ENCODE measurements at regions not wholly inside any gene's neighbourhood (a gene's known extent, or its start where the extent isn't known, plus 50 kb on each side); places are given as distances from the start of the nearest gene placed in this dataset.
"Not testable (repeated sequence)": the region's sequence is repeated elsewhere in the genome, so short reads cannot be mapped to it uniquely, and the experiment has no call there.

DNA sequence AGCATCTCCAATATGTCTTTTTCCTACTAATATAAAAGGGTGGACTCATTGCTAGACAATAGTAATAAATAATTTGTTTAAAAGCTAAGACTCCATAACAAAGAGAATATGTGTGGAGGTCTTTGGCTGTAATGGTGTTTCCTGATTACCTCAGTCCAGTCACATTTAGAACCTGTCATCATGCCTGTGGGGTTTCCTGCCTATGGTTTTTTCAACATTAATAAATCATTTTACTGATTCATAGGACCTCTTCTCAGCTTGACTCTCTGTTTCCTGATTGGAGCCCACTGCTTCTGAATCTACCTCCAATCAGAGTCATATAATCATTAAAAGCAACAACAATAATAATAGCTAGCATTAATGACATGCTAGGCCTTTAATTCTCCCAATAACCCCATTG lies 52.4 kb upstream of the GNAI1 start:
- DNase-seq (ENCODE audit: low read depth in 2 of 2): peak; percentile 84 to 90

DNA sequence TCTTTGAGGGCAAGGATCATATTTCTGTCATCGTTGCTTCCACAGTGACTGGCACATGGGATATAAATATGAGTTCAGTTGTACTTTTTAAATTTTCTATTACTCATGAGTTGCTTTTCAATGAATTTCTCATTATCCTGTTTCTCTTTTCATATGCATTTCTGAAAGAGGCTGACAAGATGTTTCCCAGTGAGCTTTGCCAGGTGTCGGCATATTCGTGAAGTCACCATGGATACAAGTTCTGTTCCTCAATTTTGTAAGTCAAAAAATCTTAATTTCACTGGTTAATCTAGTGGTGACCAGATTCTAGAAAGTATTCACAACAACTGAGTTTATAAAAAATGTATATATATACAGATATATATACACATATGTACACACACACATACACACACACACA lies 55.7 kb upstream of the GNAI1 start:
- peak in 1 of 2 donors; percentile 16 for DNase-seq (ENCODE audit: low read depth in 2 of 2)

DNA sequence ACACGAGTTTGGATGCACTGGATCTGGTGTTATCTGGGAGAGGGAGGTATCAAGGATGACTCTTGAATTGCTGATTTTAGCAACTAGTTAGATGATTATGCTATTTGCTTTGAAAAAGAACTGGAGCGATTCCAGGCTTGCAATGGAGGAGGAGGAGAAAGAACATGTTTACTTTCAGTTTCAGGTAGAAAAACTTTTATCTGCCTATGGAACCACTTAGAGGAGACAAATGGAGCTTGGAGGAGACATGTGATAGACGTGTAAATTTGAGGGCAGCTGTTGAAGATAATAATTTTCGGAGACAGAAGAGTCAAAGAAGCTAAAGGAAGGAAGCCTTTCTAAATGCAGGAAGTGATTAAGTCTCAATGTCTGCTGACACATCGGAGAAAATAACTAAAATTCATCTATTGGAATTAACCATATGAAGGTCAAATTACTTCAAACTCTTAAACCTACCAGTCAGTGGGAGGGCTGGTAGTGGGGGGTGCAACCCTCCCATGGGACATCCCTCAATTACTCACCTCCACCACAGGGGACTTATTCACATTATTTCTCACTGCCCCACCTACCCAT lies 56.4 kb upstream of the GNAI1 start:
- DNase-seq (ENCODE audit: low read depth in 2 of 2): peak; percentile 45 to 71

DNA sequence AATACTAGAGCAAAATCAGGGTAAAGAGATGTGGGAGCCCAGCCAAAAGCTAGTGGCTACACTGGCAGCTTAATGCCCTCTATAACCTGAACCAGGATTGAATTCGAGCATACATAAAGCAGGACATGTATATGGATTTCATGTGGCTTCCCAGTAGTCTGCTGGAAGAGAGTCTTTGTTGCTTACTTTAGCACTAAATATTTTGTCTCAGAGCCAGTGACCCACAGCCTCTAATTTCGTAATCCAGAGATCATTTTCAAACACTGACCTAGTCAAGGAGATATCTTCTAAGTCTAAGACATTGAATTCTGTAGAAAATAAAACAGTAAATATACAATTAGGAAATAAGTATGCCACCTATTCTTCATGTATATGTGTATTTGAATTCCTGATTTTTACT lies 64.2 kb upstream of the GNAI1 start:
- DNase-seq (ENCODE audit: low read depth in 2 of 2): no peak

DNA sequence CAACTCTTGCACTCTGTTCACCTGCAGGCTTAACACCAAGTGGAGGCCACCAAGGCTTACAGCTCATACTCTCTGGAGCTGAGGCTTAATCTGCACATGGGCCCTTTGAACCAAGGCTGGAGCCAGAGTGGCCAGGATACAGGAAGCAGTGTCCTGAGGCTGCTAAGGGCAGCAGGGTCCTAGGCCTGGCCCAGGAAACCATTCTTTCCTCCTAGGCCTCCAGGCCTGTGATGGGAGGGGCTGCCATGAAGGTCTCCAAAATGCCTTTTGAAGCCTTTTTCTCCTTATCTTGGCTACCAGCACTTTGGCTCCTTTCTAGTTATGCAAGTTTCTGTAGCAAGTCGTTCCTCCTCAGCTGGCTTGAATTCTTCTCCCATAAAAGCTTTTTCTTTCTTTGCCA lies 68.0 kb upstream of the GNAI1 start:
- DNase-seq (ENCODE audit: low read depth in 2 of 2): no peak

DNA sequence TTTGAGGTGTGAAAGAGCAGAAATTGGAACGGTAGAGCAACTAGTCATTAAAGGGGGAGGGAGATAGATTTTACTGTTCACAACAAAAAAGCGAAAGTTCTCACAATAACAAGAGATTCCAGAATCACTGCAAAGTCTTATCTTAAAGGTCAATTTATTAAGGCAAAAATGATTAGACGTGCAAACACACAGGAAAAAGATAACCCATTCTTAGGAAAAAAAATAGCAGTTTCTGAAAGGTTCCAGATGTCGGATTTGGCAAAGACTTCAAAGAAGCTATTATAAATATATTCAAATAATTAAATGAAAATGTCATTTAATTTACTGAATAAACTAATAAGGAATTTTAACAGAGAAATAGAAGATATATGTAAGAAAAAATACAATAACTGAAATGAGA lies 70.8 kb upstream of the GNAI1 start:
- DNase-seq (ENCODE audit: low read depth in 2 of 2): no peak

DNA sequence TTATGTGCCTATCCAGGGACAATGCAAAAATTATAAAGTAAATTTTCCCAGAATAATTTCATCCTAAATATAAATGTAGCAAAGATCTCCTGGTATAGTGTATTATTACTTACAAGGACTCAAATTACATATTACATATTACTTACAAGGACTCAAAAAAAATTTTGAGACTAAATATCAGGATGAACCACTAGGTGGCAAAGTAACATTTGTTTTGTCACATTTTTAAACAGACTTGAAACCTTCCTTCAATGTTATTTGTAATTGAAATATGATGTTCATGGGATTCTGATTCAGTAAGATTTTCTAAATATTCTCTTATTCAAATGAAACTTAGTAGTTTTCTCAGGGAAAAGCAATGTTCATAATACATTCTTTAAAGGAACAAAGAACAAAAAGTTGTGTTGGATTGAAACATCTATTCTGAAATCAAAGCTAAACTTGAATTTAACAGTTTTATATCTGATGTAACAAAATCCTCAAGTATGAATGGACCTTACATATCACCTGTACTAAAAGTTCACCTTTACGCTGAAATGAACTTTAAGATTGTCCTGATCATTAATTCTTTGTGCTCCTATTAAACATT lies 74.3 kb upstream of the GNAI1 start:
- peak; percentile 72 to 74 for DNase-seq (ENCODE audit: low read depth in 2 of 2)

DNA sequence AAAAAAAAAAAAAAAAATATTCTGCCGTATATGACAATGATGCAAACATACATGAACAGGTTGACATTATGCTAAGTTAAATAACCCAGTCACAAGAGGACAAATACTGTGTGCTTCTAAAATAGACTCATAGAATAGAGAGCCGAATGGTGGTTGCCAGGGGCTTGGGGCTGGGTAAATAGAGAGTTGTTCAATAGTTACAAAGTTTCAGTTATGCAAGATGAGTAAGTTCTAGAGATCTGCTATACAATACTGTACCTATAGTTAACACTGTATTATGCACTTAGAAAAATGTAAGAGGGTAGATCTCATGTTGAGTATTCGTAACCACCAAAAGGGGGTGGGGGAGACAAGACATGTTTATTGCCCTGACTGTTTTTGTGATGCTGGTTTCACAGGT lies 77.1 kb upstream of the GNAI1 start:
- DNase-seq (ENCODE audit: low read depth in 2 of 2): no peak

DNA sequence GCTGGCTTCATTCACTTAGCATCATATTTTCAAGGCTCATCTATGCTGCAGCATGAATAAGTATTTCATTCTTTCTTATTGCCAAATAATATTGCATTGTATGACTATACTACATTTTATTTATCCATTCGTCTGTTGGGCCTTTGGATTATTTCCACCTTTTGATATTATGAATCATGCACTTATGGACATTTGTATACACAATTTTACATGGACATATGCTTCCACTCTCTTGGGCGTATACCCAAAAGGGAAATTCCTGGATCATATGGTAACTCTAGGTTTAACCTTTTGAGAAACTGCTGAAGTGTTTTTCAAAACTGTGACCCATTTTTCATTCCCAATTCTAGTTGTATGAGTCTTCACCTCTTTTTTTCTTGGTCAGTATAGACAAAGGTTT lies 80.3 kb upstream of the GNAI1 start:
- peak in 1 of 2 donors; percentile 35 for DNase-seq (ENCODE audit: low read depth in 2 of 2)

DNA sequence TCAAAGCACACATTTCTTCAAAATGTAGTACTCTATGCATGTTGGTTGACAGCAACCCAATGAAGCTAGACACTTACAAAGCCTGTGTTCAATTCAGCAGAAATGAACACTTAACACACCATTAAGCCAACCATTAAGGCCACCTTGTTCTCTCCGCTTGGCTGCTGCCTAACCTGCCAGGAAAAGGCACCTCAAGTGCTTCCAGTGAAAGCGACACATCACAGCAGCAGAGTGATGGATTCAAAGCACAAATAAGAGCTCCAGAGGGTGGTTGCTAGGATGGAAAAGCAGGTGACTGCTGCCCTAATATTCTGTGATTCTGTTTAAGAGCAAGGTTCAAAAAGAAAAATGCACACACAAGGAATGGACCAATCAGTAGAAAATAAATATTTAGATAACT lies 81.5 kb upstream of the GNAI1 start:
- DNase-seq (ENCODE audit: low read depth in 2 of 2): no peak

DNA sequence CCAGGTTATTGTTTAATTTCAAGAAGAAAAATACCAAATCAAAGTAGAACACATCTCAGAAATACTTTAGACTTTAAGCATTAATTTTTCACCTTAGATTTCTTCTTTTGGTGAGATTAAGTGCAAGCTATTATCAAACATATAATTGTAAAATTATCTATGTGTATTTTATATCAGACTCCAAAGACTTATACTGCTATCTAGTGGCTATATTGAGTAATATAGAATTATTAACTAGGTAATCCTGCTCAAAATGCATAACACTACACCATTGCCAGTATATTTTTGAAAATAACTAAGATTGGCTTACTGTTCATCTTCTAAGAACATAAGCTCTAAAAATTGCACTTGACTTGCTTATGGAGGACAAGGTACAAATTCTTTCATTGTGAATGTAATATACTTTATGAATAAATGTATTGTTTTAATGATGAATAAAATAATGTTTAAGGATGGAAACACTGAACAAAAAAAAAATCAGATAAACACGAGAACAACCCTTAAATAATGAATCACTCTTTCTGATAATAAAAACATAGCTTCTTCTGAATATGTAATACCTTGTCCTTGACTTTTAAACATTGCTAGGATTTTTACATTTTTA lies 86.7 kb upstream of the GNAI1 start:
- DNase-seq (ENCODE audit: low read depth in 2 of 2): no peak

DNA sequence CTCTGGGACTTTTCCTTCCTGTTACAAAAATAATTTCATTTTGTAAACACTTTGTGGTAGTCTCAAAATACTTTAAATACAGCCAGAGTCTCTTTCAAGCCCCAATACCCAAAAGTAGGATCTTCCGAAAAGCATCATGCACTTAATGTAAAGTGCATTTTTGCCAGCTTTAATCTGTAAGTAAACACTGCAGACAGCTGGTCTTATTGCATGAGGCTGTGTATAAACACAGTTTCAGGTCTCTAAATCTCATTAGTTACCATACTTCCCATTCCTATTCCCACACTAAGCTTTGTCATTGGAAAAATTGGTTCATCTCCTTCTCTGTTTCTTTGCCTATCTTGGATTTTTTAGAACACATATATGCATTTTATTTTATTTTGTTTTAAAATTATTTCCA lies 87.6 kb upstream of the GNAI1 start:
- DNase-seq (ENCODE audit: low read depth in 2 of 2): no peak

DNA sequence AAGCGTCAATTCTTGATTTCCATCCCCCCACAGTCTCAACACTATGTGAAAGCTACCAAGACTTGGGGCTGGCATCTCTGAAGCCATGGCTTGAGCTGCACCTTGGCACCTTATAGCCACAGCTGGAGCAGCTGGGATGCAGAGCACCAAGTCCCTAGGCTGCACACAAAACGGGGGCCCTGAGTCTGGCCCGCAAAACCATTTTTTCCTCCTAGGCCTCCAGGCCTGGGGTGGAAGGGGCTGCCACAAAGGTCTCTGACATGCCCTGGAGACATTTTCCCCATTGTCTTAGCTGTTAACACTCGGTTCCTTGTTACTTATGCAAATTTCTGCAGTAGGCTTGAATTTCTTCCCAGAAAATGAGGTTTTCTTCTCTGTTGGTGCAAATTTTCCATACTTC lies 89.8 kb upstream of the GNAI1 start:
- no peak for DNase-seq (ENCODE audit: low read depth in 2 of 2)

DNA sequence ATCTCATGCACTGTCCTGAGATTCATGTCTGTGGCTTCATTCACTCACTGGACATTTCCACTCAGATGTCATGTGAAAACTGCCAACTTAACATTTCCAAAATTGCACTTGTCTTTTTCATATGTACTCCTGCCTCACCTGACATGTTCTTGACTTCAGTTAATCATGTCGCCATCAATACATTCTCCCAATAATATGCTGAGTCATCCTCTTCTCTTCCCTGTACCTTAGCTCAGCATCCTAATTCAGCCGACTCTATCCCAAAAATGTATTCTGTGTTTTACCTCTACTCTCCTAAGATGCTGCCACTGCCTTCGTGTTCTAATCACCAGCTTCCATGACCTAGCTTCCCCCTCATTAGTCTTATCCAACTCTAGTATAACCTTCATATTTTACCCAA lies 93.9 kb upstream of the GNAI1 start:
- DNase-seq (ENCODE audit: low read depth in 2 of 2): no peak

DNA sequence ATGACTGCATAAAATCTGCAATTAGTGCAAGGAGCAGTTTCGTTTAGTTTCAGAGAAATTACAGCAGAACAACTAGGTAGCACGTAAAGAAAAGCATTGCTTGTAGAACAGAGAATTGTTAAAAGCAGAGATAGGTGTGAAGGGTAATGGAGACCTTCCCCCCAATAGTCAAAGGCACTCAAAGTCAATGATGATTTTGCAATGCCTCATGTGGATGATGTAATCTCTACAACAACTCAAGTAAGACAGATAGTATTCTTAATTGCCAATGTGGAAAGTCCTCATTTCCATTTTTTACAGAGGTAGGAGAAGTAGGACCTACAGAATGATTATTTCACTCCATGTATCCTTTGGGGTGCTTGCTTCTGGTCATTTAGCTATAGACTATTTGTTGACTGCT lies 94.3 kb upstream of the GNAI1 start:
- DNase-seq (ENCODE audit: low read depth in 2 of 2): no peak

DNA sequence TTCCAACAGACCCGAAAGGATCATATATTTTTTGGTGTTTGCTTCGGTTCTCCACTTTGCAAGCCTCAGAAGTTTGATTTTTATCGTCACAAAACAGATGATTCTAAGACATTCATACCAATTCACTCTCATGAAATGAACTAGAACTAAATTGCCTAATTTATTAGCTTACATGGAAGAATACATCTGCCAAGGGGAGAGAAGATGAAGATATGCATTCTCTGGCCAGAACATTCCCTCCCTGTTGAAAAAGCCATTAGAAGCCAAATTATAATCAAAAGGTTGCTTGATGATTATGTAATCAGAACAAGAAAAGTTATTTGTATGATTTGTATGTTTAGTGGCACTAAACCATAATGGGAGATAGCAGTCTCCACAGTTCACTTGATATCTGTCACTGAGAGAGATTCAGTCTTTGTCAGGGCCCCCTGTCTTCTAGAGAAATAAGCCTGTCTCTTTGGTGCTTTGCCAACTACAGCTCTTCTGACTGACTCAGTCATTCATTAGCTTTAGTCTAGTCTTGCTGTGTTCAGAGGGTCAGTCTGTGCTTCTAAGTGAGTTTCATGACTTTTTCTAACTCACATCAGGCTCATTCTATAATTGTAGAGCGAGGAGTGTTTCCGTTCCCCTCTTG lies 95.3 kb upstream of the GNAI1 start:
- no peak for DNase-seq (ENCODE audit: low read depth in 2 of 2)

DNA sequence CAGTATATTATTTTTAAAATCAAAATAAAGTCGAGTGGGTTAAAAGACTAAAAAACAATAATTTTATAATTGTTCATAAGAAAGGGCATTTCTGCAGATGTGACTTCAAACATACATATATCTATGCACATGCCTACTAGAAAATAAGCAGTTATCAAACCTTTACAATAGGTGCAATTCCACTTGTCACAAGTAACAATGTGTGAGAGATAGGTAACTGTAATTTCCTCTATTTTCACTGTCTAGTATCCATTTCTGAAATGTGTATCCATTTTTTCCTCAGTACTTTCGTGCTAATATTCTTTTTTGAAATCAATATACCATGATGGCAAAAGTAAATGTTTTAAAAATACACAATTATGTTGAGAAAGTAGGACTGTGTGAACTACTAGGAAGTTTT lies 96.9 kb upstream of the GNAI1 start:
- no peak for DNase-seq (ENCODE audit: low read depth in 2 of 2)

DNA sequence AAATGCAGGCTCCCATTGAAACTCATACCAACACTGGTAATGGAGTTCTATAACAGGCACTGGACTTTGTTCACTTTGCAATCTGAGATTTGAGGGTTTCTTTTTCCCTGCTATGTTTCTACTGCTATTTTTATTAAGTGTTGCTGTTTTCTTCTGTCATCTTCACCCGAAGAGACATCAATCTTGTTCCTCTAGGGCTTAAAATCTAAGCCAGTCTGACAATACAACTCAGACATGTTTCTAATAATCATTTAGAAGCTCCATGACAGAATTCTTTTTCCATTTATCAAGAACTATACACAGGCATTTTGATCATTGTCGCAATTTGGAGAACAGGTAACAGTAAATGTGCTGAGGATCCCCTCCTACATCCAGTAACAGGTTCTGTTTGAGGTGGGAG lies 98.5 kb upstream of the GNAI1 start:
- no peak for DNase-seq (ENCODE audit: low read depth in 2 of 2)

DNA sequence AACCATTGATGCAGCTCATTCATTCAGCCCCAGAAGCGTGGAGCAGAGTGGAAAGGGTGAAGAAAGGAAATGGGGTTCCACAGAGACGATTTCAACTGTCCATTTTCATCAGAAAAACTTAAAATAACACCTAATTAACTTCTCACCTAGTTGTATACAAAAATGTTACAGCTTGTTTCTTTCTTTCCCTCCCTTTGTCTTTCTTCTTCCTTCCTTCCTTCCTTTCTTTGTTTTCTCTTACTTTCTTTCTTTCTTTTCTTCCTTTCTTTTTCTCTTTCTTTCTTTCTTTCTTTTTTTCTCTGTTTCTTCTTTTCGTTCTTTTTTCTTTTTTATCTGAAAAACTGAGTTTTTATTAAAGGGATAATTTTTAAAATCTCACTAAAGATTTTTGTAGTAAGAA lies 105.9 kb upstream of the GNAI1 start:
- DNase-seq (ENCODE audit: low read depth in 2 of 2): no peak

DNA sequence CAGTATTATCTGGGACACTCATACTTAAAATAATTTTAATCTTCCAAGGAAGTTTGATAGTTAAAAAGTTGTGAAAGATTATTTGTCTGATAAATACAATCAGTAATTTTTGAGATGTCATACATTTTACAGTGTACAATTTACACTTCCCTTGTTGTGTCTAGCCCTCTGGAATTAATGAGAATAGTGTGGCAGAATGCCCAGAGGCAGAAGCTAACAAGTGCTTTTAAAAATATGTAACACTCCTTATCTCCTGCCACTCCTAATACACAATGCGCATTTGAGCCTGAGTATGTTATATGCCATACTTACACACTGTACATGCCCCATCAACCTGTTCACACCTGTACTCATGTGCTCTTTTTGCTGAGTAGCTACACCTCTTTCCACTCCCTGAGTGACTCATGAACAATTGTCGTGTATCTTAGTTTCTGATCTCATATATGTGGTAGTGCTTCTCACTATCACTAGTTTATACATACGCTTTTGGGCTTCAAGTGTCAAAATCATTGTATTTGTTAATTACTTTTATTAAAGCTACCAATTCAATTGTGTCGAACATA lies 106.9 kb upstream of the GNAI1 start:
- DNase-seq (ENCODE audit: low read depth in 2 of 2): no peak

DNA sequence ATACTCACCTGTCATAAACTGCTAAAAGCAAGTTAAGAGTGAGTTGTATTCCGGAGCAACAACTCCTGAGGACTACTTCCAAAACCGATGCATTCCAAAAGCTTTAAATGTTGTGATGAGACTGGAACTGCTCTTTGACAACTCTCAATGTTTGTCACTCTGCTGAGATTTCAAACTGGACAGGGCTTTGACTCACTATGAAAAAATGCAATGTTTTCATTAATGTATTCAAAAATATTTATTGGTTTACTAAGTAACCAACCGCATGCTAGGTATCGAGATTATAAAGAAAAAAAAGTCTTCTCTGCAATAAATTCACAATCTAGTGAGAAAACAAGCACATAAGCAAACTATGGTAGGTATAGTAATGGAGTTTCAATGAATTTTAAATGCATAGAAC lies 107.9 kb upstream of the GNAI1 start:
- DNase-seq (ENCODE audit: low read depth in 2 of 2): no peak

DNA sequence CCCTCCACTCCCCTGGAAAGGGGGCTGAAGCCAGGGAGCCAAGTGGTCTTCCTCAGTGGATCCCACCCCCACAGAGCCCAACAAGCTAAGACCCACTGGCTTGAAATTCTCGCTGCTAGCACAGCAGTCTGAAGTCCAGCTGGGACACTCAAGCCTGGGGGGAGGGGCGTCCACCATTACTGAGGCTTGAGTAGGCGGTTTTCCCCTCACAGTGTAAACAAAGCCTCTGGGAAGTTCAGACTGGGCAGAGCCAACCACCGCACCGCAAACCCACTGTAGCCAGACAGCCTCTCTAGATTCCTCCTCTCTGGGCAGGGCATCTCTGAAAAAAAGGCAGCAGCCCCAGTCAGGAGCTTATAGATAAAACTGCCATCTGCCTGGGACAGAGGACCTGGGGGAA lies 114.4 kb upstream of the GNAI1 start:
- peak in 1 of 2 donors; percentile 29 for DNase-seq (ENCODE audit: low read depth in 2 of 2)

DNA sequence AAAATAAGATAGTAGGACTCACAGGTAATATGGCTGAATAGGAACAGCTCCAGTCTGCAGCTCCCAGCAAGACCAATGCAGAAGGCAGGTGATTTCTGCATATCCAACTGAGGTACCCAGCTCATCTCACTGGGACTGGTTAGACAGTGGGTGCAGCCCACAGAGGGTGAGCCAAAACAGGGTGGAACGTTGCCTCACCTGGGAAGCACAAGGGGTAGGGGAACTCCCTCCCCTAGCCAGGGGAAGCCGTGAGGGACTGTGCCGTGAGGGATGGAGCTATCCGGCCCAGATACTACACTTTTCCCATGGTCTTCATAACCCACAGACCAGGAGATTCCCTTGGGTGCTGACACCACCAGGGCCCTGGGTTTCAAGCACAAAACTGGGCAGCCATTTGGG lies 114.8 kb upstream of the GNAI1 start:
- not testable (repeated sequence) for DNase-seq (ENCODE audit: low read depth in 2 of 2)
